ENCODE measurements at regions not wholly inside any gene's neighbourhood (a gene's known extent, or its start where the extent isn't known, plus 50 kb on each side); places are given as distances from the start of the nearest gene placed in this dataset.

GRCh38 chr2:16608661-16609643, 56.7 kb downstream of the CYRIA start:
- DNase-seq (ENCODE audit: extremely low read depth, low read depth) = peak; percentile 24

GRCh38 chr2:16607301-16607700, 58.3 kb downstream of the CYRIA start:
- TF ChIP-seq CTCF (IDR thresholded peaks at IDR 0.05; ENCODE audit: low read depth, low read length) = no peak
- DNase-seq (ENCODE audit: extremely low read depth, low read depth) = no peak

More at GRCh38 chr2:16608661-16609643, 56.7 kb downstream of the CYRIA start:
- TF ChIP-seq CTCF (IDR thresholded peaks at IDR 0.05; ENCODE audit: low read depth, low read length) = peak; percentile 66

GRCh38 chr2:16604236-16604635, 61.4 kb downstream of the CYRIA start:
- DNase-seq (ENCODE audit: extremely low read depth, low read depth) = no peak
- no peak for TF ChIP-seq CTCF (IDR thresholded peaks at IDR 0.05; ENCODE audit: low read depth, low read length)

GRCh38 chr2:16591370-16591933, 74.2 kb downstream of the CYRIA start:
- DNase-seq (ENCODE audit: extremely low read depth, low read depth) = no peak
- no peak for TF ChIP-seq CTCF (IDR thresholded peaks at IDR 0.05; ENCODE audit: low read depth, low read length)

GRCh38 chr2:16589465-16589864, 76.2 kb downstream of the CYRIA start:
- no peak for DNase-seq (ENCODE audit: extremely low read depth, low read depth)
- TF ChIP-seq CTCF (IDR thresholded peaks at IDR 0.05; ENCODE audit: low read depth, low read length) = no peak

- no peak for TF ChIP-seq CTCF (IDR thresholded peaks at IDR 0.05; ENCODE audit: low read depth, low read length)
- no peak for DNase-seq (ENCODE audit: extremely low read depth, low read depth)
Measured at GRCh38 chr2:16588565-16588964, 77.1 kb downstream of the CYRIA start.

GRCh38 chr2:16587601-16588000, 78.0 kb downstream of the CYRIA start:
- TF ChIP-seq CTCF (IDR thresholded peaks at IDR 0.05; ENCODE audit: low read depth, low read length) = no peak

More at GRCh38 chr2:16587601-16588000, 78.0 kb downstream of the CYRIA start:
- no peak for DNase-seq (ENCODE audit: extremely low read depth, low read depth)
